Testis (tissue), 2 donors: ENCODE measurements at regions not wholly inside any gene's neighbourhood (a gene's known extent, or its start where the extent isn't known, plus 50 kb on each side); places are given as distances from the start of the nearest gene placed in this dataset.

Source experiments
- DNase-seq: peaks from one replicate; pipeline ENCODE4 v3.0.0-alpha.2; 2019
- H3K27ac ChIP-seq, 2 donors: fragments of 200-600 bp; sonication (generic); one replicate each; pipeline ENCODE4 v1.5.1; 2019
- H3K27me3 ChIP-seq: fragments of 200-600 bp; sonication (generic); one replicate; pipeline ENCODE4 v1.5.1; 2019
- H3K36me3 ChIP-seq: fragments of 200-600 bp; sonication (generic); one replicate; pipeline ENCODE4 v1.5.1; 2017; ENCODE audit warnings: low read depth; ENCODE audit errors: missing control alignments
- H3K4me1 ChIP-seq: fragments of 200-600 bp; sonication (generic); one replicate; pipeline ENCODE4 v1.5.1; 2019
- H3K4me3 ChIP-seq, 2 donors: fragments of 200-600 bp; sonication (generic); one replicate each; pipeline ENCODE4 v1.5.1; 2017 to 2019
- H3K9me3 ChIP-seq: fragments of 200-600 bp; sonication (generic); one replicate; pipeline ENCODE4 v1.5.1; 2017
- POLR2A ChIP-seq: fragments of 450-650 bp; IDR thresholded peaks from one replicate; pipeline ENCODE4 v1.6.1; 2017; ENCODE audit warnings: antibody characterized with exemption, mild to moderate bottlenecking, moderate library complexity
- WGBS, 2 donors: methylation state at CpG; one replicate each; pipeline ENCODE4 v1.1.5; 2018; 5-methylcytosine and 5-hydroxymethylcytosine counted together
- intact Hi-C: fragments of 100-400 bp; cut with DNase I; formaldehyde crosslinking; loops from one replicate; pipeline ENCODE4 v1.15.1; 2023; ENCODE audit warnings: low total_unique reads
- TF ChIP-seq, protein P1 (sequence below), 3 experiments: fragments of 450-650 bp in 2 of 3; fragments of 200-600 bp in 1 of 3; sonication (generic) in 1 of 3; IDR thresholded peaks; one replicate each; pipeline ENCODE4 v1.5.1; 2016 to 2019; ENCODE audit warnings: antibody characterized with exemption in 3 of 3, mild to moderate bottlenecking in 2 of 3, moderate library complexity in 1 of 3

GRCh38 chr3:175885231-175885766, 1026.2 kb downstream of the NAALADL2 start:
- DNase-seq = no peak
- no peak for TF ChIP-seq POLR2A
- TF ChIP-seq, protein P1, sequence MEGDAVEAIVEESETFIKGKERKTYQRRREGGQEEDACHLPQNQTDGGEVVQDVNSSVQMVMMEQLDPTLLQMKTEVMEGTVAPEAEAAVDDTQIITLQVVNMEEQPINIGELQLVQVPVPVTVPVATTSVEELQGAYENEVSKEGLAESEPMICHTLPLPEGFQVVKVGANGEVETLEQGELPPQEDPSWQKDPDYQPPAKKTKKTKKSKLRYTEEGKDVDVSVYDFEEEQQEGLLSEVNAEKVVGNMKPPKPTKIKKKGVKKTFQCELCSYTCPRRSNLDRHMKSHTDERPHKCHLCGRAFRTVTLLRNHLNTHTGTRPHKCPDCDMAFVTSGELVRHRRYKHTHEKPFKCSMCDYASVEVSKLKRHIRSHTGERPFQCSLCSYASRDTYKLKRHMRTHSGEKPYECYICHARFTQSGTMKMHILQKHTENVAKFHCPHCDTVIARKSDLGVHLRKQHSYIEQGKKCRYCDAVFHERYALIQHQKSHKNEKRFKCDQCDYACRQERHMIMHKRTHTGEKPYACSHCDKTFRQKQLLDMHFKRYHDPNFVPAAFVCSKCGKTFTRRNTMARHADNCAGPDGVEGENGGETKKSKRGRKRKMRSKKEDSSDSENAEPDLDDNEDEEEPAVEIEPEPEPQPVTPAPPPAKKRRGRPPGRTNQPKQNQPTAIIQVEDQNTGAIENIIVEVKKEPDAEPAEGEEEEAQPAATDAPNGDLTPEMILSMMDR (IDR thresholded peaks at IDR 0.05) = no peak
- H3K4me1 ChIP-seq = no peaks in the 10 kb centered on the region
- H3K4me3 ChIP-seq = peak overlapping the region in 1 of 2 donors; percentile 1
- intact Hi-C loops = no loop called here
- WGBS, 2 donors = 72 to 77% methylated on average over 6 to 10 of the region's 10 CpGs
- H3K27me3 ChIP-seq = no peaks in the 10 kb centered on the region
- no peaks in the 10 kb centered on the region for H3K9me3 ChIP-seq
- H3K27ac ChIP-seq = no peak overlapping the region
- no peaks in the 10 kb centered on the region for H3K36me3 ChIP-seq

GRCh38 chr3:175879417-175879816, 1020.3 kb downstream of the NAALADL2 start:
- intact Hi-C loops = no loop called here
- Histone ChIP-seq H3K4me1 (no peaks in the 10 kb centered on the region), H3K27ac (no peak overlapping the region), H3K27me3 (no peaks in the 10 kb centered on the region), H3K9me3 (no peaks in the 10 kb centered on the region), H3K4me3 (no peak overlapping the region), H3K36me3 (no peaks in the 10 kb centered on the region)
- DNase-seq = no peak
- WGBS, 2 donors = 94% methylated on average over 2 of the region's 2 CpGs
- TF ChIP-seq POLR2A = no peak
- TF ChIP-seq, protein P1 (IDR thresholded peaks at IDR 0.05) = no peak

GRCh38 chr3:175869404-175869803, 1010.3 kb downstream of the NAALADL2 start:
- Histone ChIP-seq H3K27ac (no peak overlapping the region), H3K27me3 (no peaks in the 10 kb centered on the region), H3K4me3 (no peak overlapping the region), H3K9me3 (no peaks in the 10 kb centered on the region), H3K4me1 (no peaks in the 10 kb centered on the region), H3K36me3 (no peaks in the 10 kb centered on the region)
- intact Hi-C loops = no loop called here
- DNase-seq = no peak
- WGBS, 2 donors = 44 to 66% methylated on average over 1 of the region's 1 CpG
- TF ChIP-seq POLR2A = no peak
- TF ChIP-seq, protein P1 (IDR thresholded peaks at IDR 0.05) = no peak

GRCh38 chr3:175868626-175869025, 1009.5 kb downstream of the NAALADL2 start:
- H3K4me3 ChIP-seq = no peak overlapping the region
- H3K27ac ChIP-seq = no peak overlapping the region
- intact Hi-C loops = no loop called here
- H3K4me1 ChIP-seq = no peaks in the 10 kb centered on the region
- H3K9me3 ChIP-seq = no peaks in the 10 kb centered on the region
- H3K36me3 ChIP-seq = no peaks in the 10 kb centered on the region
- TF ChIP-seq, protein P1 (IDR thresholded peaks at IDR 0.05) = no peak
- TF ChIP-seq POLR2A = no peak
- DNase-seq = no peak
- 63 to 88% methylated on average over 1 of the region's 1 CpG for WGBS, 2 donors
- H3K27me3 ChIP-seq = no peaks in the 10 kb centered on the region

GRCh38 chr3:175865724-175866123, 1006.6 kb downstream of the NAALADL2 start:
- H3K9me3 ChIP-seq = no peaks in the 10 kb centered on the region
- H3K4me1 ChIP-seq = no peaks in the 10 kb centered on the region
- H3K36me3 ChIP-seq = no peaks in the 10 kb centered on the region
- H3K27me3 ChIP-seq = no peaks in the 10 kb centered on the region
- DNase-seq = no peak
- no peak for TF ChIP-seq POLR2A
- TF ChIP-seq, protein P1 (IDR thresholded peaks at IDR 0.05) = no peak
- intact Hi-C loops = no loop called here
- H3K27ac ChIP-seq = no peak overlapping the region
- no peak overlapping the region for H3K4me3 ChIP-seq
- WGBS, 2 donors = 73 to 75% methylated on average over 1 of the region's 1 CpG
